Uterus (tissue), 2 donors: ENCODE measurements at regions not wholly inside any gene's neighbourhood (a gene's known extent, or its start where the extent isn't known, plus 50 kb on each side); places are given as distances from the start of the nearest gene placed in this dataset.

Experiments used
- POLR2A ChIP-seq, 2 donors: fragments of 450-650 bp; IDR thresholded peaks; one replicate each; pipeline ENCODE4 v1.6.1; 2016; ENCODE audit warnings: antibody characterized with exemption in 2 of 2, mild to moderate bottlenecking in 1 of 2, moderate library complexity in 1 of 2
- TF ChIP-seq, protein P1 (sequence below), 4 experiments: fragments of 200-600 bp in 2 of 4; fragments of 450-650 bp in 2 of 4; sonication (generic) in 2 of 4; IDR thresholded peaks; one replicate each; pipeline ENCODE4 v1.5.1; 2016 to 2019; ENCODE audit warnings: antibody characterized with exemption in 4 of 4, mild to moderate bottlenecking in 2 of 4, moderate library complexity in 1 of 4

- TF ChIP-seq, protein P1, sequence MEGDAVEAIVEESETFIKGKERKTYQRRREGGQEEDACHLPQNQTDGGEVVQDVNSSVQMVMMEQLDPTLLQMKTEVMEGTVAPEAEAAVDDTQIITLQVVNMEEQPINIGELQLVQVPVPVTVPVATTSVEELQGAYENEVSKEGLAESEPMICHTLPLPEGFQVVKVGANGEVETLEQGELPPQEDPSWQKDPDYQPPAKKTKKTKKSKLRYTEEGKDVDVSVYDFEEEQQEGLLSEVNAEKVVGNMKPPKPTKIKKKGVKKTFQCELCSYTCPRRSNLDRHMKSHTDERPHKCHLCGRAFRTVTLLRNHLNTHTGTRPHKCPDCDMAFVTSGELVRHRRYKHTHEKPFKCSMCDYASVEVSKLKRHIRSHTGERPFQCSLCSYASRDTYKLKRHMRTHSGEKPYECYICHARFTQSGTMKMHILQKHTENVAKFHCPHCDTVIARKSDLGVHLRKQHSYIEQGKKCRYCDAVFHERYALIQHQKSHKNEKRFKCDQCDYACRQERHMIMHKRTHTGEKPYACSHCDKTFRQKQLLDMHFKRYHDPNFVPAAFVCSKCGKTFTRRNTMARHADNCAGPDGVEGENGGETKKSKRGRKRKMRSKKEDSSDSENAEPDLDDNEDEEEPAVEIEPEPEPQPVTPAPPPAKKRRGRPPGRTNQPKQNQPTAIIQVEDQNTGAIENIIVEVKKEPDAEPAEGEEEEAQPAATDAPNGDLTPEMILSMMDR (IDR thresholded peaks at IDR 0.05), result no peak
- TF ChIP-seq POLR2A (IDR thresholded peaks at IDR 0.05), result no peak
These were observed 106.7 kb upstream of the PIAS1 start for GRCh38 chr15:67947254-67948039.
